ENCODE measurements at regions not wholly inside any gene's neighbourhood (a gene's known extent, or its start where the extent isn't known, plus 50 kb on each side); places are given as distances from the start of the nearest gene placed in this dataset.

GRCh38 chr5:108484035-108484434 lies 102.1 kb upstream of the FBXL17 start:
- intact Hi-C loops (cut with DNase I): no loop called here
- TF ChIP-seq POLR2A (IDR thresholded peaks at IDR 0.05) (no peak), POLR2AphosphoS5 (IDR thresholded peaks at IDR 0.05) (no peak), CTCF (IDR thresholded peaks at IDR 0.05) (no peak)
- 85% methylated on average over 3 of the region's 3 CpGs for WGBS
- Histone ChIP-seq H3K27ac (no peak overlapping the region), H3K4me1 (replicated peaks) (no peaks in the 10 kb centered on the region), H3K27me3 (replicated peaks; ENCODE audit: insufficient read depth) (no peaks in the 10 kb centered on the region), H3K9me3 (no peaks in the 10 kb centered on the region), H3K36me3 (no peaks in the 10 kb centered on the region), H3K4me3 (no peak overlapping the region)
- DNase-seq (ENCODE audit: low spot score): no peak

GRCh38 chr5:108481355-108481931 lies 99.5 kb upstream of the FBXL17 start:
- WGBS: 27% methylated on average over 8 of the region's 8 CpGs
- no peak for DNase-seq (ENCODE audit: low spot score)
- Histone ChIP-seq H3K36me3 (no peaks in the 10 kb centered on the region), H3K27ac (no peak overlapping the region), H3K9me3 (no peaks in the 10 kb centered on the region), H3K4me3 (no peak overlapping the region), H3K27me3 (replicated peaks; ENCODE audit: insufficient read depth) (no peaks in the 10 kb centered on the region), H3K4me1 (replicated peaks) (no peaks in the 10 kb centered on the region)
- TF ChIP-seq POLR2AphosphoS5 (IDR thresholded peaks at IDR 0.05) (no peak), CTCF (IDR thresholded peaks at IDR 0.05) (no peak), POLR2A (IDR thresholded peaks at IDR 0.05) (no peak)
- intact Hi-C loops (cut with DNase I): no loop called here

GRCh38 chr5:108472237-108472636 lies 90.3 kb upstream of the FBXL17 start:
- no peak for DNase-seq (ENCODE audit: low spot score)
- TF ChIP-seq POLR2A (IDR thresholded peaks at IDR 0.05) (no peak), CTCF (IDR thresholded peaks at IDR 0.05) (no peak), POLR2AphosphoS5 (IDR thresholded peaks at IDR 0.05) (no peak)
- 91% methylated on average over 3 of the region's 3 CpGs for WGBS
- no peak overlapping the region for H3K4me3 ChIP-seq
- H3K27ac ChIP-seq: no peak overlapping the region
- no peaks in the 10 kb centered on the region for H3K27me3 ChIP-seq (replicated peaks; ENCODE audit: insufficient read depth)
- intact Hi-C loops (cut with DNase I): no loop called here
- no peaks in the 10 kb centered on the region for H3K4me1 ChIP-seq (replicated peaks)
- no peaks in the 10 kb centered on the region for H3K9me3 ChIP-seq
- H3K36me3 ChIP-seq: no peaks in the 10 kb centered on the region

GRCh38 chr5:108467563-108467962 lies 85.7 kb upstream of the FBXL17 start:
- no peaks in the 10 kb centered on the region for H3K36me3 ChIP-seq
- no peak for TF ChIP-seq CTCF (IDR thresholded peaks at IDR 0.05)
- no peak for TF ChIP-seq POLR2A (IDR thresholded peaks at IDR 0.05)
- TF ChIP-seq POLR2AphosphoS5 (IDR thresholded peaks at IDR 0.05): no peak
- intact Hi-C loops (cut with DNase I): no loop called here
- no peaks in the 10 kb centered on the region for H3K4me1 ChIP-seq (replicated peaks)
- H3K4me3 ChIP-seq: no peak overlapping the region
- WGBS: 75% methylated on average over 4 of the region's 4 CpGs
- DNase-seq (ENCODE audit: low spot score): no peak
- H3K9me3 ChIP-seq: no peaks in the 10 kb centered on the region
- no peak overlapping the region for H3K27ac ChIP-seq
- H3K27me3 ChIP-seq (replicated peaks; ENCODE audit: insufficient read depth): no peaks in the 10 kb centered on the region

- TF ChIP-seq CTCF (IDR thresholded peaks at IDR 0.05) (no peak), POLR2A (IDR thresholded peaks at IDR 0.05) (no peak), POLR2AphosphoS5 (IDR thresholded peaks at IDR 0.05) (no peak)
- Histone ChIP-seq H3K4me1 (replicated peaks) (no peaks in the 10 kb centered on the region), H3K4me3 (no peak overlapping the region), H3K9me3 (no peaks in the 10 kb centered on the region), H3K27ac (no peak overlapping the region), H3K36me3 (no peaks in the 10 kb centered on the region), H3K27me3 (replicated peaks; ENCODE audit: insufficient read depth) (no peaks in the 10 kb centered on the region)
- intact Hi-C loops (cut with DNase I): no loop called here
- WGBS: 71% methylated on average over 1 of the region's 1 CpG
- DNase-seq (ENCODE audit: low spot score): no peak
Observed at GRCh38 chr5:108461628-108462367, 79.9 kb upstream of the FBXL17 start.

All from prostate gland (tissue), 2 donors.